ENCODE measurements at regions not wholly inside any gene's neighbourhood (a gene's known extent, or its start where the extent isn't known, plus 50 kb on each side); places are given as distances from the start of the nearest gene placed in this dataset.

DNA sequence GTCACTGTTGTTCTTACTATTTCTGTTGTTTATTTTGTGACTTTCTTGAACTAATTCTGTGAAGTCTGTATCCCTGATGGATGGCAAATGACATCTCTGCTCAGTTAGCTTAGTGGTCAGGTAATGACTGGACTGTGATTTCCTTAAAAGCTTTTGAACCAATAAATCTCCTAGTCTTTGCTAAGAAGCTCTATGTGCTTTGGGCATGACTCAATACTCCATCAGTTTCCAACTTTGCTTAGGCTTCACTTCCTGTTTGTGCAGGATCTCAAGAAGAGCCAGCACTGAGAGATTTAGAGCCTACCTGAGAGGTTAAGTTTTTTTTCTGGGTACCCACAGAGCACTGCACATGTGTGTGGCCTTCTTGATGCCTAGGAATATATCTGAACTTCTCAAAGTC is 329.7 kb upstream of the HTR2A start:
- TF ChIP-seq POLR2A (IDR thresholded peaks at IDR 0.05; ENCODE audit: low read depth): no peak
- TF ChIP-seq POLR2AphosphoS5 (IDR thresholded peaks at IDR 0.05): no peak
- TF ChIP-seq EP300 (IDR thresholded peaks at IDR 0.05): no peak
- TF ChIP-seq, protein P1, sequence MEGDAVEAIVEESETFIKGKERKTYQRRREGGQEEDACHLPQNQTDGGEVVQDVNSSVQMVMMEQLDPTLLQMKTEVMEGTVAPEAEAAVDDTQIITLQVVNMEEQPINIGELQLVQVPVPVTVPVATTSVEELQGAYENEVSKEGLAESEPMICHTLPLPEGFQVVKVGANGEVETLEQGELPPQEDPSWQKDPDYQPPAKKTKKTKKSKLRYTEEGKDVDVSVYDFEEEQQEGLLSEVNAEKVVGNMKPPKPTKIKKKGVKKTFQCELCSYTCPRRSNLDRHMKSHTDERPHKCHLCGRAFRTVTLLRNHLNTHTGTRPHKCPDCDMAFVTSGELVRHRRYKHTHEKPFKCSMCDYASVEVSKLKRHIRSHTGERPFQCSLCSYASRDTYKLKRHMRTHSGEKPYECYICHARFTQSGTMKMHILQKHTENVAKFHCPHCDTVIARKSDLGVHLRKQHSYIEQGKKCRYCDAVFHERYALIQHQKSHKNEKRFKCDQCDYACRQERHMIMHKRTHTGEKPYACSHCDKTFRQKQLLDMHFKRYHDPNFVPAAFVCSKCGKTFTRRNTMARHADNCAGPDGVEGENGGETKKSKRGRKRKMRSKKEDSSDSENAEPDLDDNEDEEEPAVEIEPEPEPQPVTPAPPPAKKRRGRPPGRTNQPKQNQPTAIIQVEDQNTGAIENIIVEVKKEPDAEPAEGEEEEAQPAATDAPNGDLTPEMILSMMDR (IDR thresholded peaks at IDR 0.05): no peak
- Histone ChIP-seq H3K4me1 (peaks cover 0 to 6% (median 0%) of the 10 kb centered on the region in 4 donors), H3K36me3 (no peaks in the 10 kb centered on the region), H3K27me3 (no peaks in the 10 kb centered on the region), H3K9me3 (peaks cover 0 to 8% (median 4%) of the 10 kb centered on the region in 4 donors), H3K4me3 (no peak overlapping the region), H3K27ac (replicated peaks in 1 of 4) (no peak overlapping the region)
- DNase-seq (ENCODE audit: extremely low spot score): no peak
- intact Hi-C loops (cut with DNase I): no loop called here

DNA sequence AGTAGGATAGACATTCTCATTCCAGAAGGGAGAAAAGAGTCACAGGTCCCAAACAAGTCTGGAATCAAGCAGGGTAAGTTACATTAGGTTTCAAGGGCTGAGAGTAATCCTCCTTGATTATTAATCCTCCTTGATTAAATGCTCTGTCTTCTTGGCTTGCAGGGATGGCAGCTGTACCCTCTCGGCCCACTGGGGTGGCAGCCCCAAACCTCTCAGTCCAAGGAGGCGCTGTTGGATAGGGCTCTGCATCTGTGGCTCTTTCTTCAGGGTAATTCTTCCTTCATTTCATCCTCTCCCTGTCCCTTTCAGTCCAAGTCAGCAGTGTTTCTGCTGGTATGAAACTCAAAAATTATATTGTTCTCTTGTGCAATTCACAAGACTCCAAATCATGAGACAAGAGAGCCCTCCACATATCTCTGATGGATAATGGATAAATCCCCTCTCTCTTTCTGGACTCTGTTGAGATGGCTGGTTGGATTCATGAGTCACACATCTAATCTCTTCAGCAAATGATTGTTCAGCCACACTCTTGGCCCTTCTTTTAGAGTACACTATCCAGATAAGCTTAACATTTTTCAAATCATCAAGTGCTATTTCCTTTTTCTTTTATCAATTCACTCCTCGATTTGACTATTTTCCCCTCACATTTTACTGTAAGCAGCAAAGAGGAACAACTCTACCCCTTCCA is 323.7 kb upstream of the HTR2A start:
- TF ChIP-seq POLR2AphosphoS5 (IDR thresholded peaks at IDR 0.05): no peak
- Histone ChIP-seq H3K27ac (replicated peaks in 1 of 4) (no peak overlapping the region), H3K36me3 (no peaks in the 10 kb centered on the region), H3K4me1 (no peaks in the 10 kb centered on the region), H3K4me3 (no peak overlapping the region), H3K9me3 (no peaks in the 10 kb centered on the region), H3K27me3 (no peaks in the 10 kb centered on the region)
- WGBS: 74% methylated on average over 3 of the region's 3 CpGs
- no peak for DNase-seq (ENCODE audit: extremely low spot score)
- intact Hi-C loops (cut with DNase I): no loop called here

- intact Hi-C loops (cut with DNase I): no loop called here
These were observed 321.8 kb upstream of the HTR2A start for GRCh38 chr13:47218611-47219010.

GRCh38 chr13:47216176-47216822 is 319.4 kb upstream of the HTR2A start:
- whole genome bisulfite sequencing: 66% methylated on average over 2 of the region's 2 CpGs
- intact Hi-C loops (cut with DNase I): no loop called here
- Histone ChIP-seq H3K4me3 (no peak overlapping the region), H3K4me1 (no peaks in the 10 kb centered on the region), H3K36me3 (no peaks in the 10 kb centered on the region), H3K27me3 (no peaks in the 10 kb centered on the region), H3K27ac (replicated peaks in 1 of 4) (no peak overlapping the region), H3K9me3 (no peaks in the 10 kb centered on the region)
- no peak for DNase-seq (ENCODE audit: extremely low spot score)
- TF ChIP-seq, protein P1 (IDR thresholded peaks at IDR 0.05): no peak
- TF ChIP-seq POLR2AphosphoS5 (IDR thresholded peaks at IDR 0.05) (no peak), POLR2A (IDR thresholded peaks at IDR 0.05; ENCODE audit: low read depth) (no peak), EP300 (IDR thresholded peaks at IDR 0.05) (no peak)

More at GRCh38 chr13:47218611-47219010, 321.8 kb upstream of the HTR2A start:
- Histone ChIP-seq H3K27me3 (no peaks in the 10 kb centered on the region), H3K9me3 (no peaks in the 10 kb centered on the region), H3K4me1 (no peaks in the 10 kb centered on the region), H3K27ac (replicated peaks in 1 of 4) (no peak overlapping the region), H3K4me3 (no peak overlapping the region), H3K36me3 (no peaks in the 10 kb centered on the region)
- WGBS: 80% methylated on average over 2 of the region's 2 CpGs
- DNase-seq (ENCODE audit: extremely low spot score): no peak
- TF ChIP-seq, protein P1 (IDR thresholded peaks at IDR 0.05): no peak
- TF ChIP-seq EP300 (IDR thresholded peaks at IDR 0.05) (no peak), POLR2AphosphoS5 (IDR thresholded peaks at IDR 0.05) (no peak), POLR2A (IDR thresholded peaks at IDR 0.05; ENCODE audit: low read depth) (no peak)

DNA sequence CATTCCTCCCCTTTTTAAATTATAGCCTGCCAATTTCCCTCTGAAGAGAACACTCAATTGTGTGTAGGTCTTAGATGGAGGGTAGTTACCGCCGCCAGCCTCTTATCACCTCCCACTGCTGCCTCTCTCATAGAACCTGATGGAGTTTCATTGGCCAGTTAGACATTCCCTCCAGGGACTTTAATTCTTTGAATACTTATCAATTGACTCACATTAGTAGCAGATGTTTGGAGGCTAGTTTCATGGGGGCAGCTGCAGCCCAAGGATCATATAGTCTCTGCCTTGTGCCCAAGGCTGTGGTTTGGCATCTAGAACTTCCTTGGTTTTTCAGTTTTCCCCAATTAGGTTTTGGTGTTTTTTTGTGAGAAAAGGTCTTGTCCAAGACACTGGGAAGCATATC is 318.9 kb upstream of the HTR2A start:
- Histone ChIP-seq H3K4me1 (no peaks in the 10 kb centered on the region), H3K27me3 (no peaks in the 10 kb centered on the region), H3K36me3 (no peaks in the 10 kb centered on the region), H3K27ac (replicated peaks in 1 of 4) (no peak overlapping the region), H3K9me3 (no peaks in the 10 kb centered on the region), H3K4me3 (no peak overlapping the region)
- no peak for DNase-seq (ENCODE audit: extremely low spot score)
- WGBS: 90% methylated on average over 2 of the region's 2 CpGs
- no peak for TF ChIP-seq EP300 (IDR thresholded peaks at IDR 0.05)
- TF ChIP-seq POLR2A (IDR thresholded peaks at IDR 0.05; ENCODE audit: low read depth): no peak
- TF ChIP-seq, protein P1 (IDR thresholded peaks at IDR 0.05): no peak
- TF ChIP-seq POLR2AphosphoS5 (IDR thresholded peaks at IDR 0.05): no peak
- intact Hi-C loops (cut with DNase I): no loop called here

Measured in esophagus muscularis mucosa (tissue), 4 donors.